ENCODE measurements at regions not wholly inside any gene's neighbourhood (a gene's known extent, or its start where the extent isn't known, plus 50 kb on each side); places are given as distances from the start of the nearest gene placed in this dataset.

- TF ChIP-seq POLR2AphosphoS5 (IDR thresholded peaks at IDR 0.05) = no peak
- TF ChIP-seq EP300 (IDR thresholded peaks at IDR 0.05; ENCODE audit: low read depth) = no peak
- TF ChIP-seq POLR2A (IDR thresholded peaks at IDR 0.05) = no peak
- no peak for TF ChIP-seq CTCF (IDR thresholded peaks at IDR 0.05)
- intact Hi-C loops (cut with DNase I; ENCODE audit: low total_unique reads) = no loop called here
- WGBS, 2 donors (ENCODE audit: low coverage in 1 of 2) = 88 to 100% methylated on average over 2 of the region's 2 CpGs
- H3K36me3 ChIP-seq = no peaks in the 10 kb centered on the region
- no peak for DNase-seq
- no peaks in the 10 kb centered on the region for H3K9me3 ChIP-seq
- H3K4me1 ChIP-seq = peaks cover 0 to 2% (median 0%) of the 10 kb centered on the region in 4 donors
- in situ Hi-C loops (cut with MboI; ENCODE audit: low pct_ligation_motif_present in 1 of 4, low pct_unique_long_range_greater_than_20kb in 1 of 4, low sequenced_read_pairs in 3 of 4) = no loop called here
- H3K4me3 ChIP-seq = no peak overlapping the region
- H3K27ac ChIP-seq = no peak overlapping the region
- H3K27me3 ChIP-seq = no peaks in the 10 kb centered on the region
Observed at GRCh38 chr7:52154382-52154781, 837.8 kb upstream of the COBL start.

GRCh38 chr7:52151559-52151958 is 835.0 kb upstream of the COBL start:
- Histone ChIP-seq H3K27ac (no peak overlapping the region), H3K36me3 (no peaks in the 10 kb centered on the region), H3K4me3 (no peak overlapping the region), H3K9me3 (no peaks in the 10 kb centered on the region), H3K27me3 (no peaks in the 10 kb centered on the region), H3K4me1 (peaks cover 0 to 14% (median 1%) of the 10 kb centered on the region in 4 donors)
- in situ Hi-C loops (cut with MboI; ENCODE audit: low pct_ligation_motif_present in 1 of 4, low pct_unique_long_range_greater_than_20kb in 1 of 4, low sequenced_read_pairs in 3 of 4) (no loop called here), intact Hi-C loops (cut with DNase I; ENCODE audit: low total_unique reads) (no loop called here)
- 50 to 73% methylated on average over 1 of the region's 1 CpG for WGBS, 2 donors (ENCODE audit: low coverage in 1 of 2)
- TF ChIP-seq POLR2AphosphoS5 (IDR thresholded peaks at IDR 0.05) (no peak), EP300 (IDR thresholded peaks at IDR 0.05; ENCODE audit: low read depth) (no peak), CTCF (IDR thresholded peaks at IDR 0.05) (no peak), POLR2A (IDR thresholded peaks at IDR 0.05) (no peak)
- no peak for DNase-seq

GRCh38 chr7:52150952-52151351 is 834.3 kb upstream of the COBL start:
- no peak for DNase-seq
- no peak overlapping the region for H3K4me3 ChIP-seq
- in situ Hi-C loops (cut with MboI; ENCODE audit: low pct_ligation_motif_present in 1 of 4, low pct_unique_long_range_greater_than_20kb in 1 of 4, low sequenced_read_pairs in 3 of 4) = no loop called here
- H3K27me3 ChIP-seq = no peaks in the 10 kb centered on the region
- intact Hi-C loops (cut with DNase I; ENCODE audit: low total_unique reads) = no loop called here
- no peak overlapping the region for H3K27ac ChIP-seq
- H3K4me1 ChIP-seq = peaks cover 0 to 14% (median 1%) of the 10 kb centered on the region in 4 donors
- no peaks in the 10 kb centered on the region for H3K36me3 ChIP-seq
- WGBS, 2 donors (ENCODE audit: low coverage in 1 of 2) = 61 to 66% methylated on average over 2 of the region's 2 CpGs
- TF ChIP-seq EP300 (IDR thresholded peaks at IDR 0.05; ENCODE audit: low read depth) = no peak
- no peaks in the 10 kb centered on the region for H3K9me3 ChIP-seq

GRCh38 chr7:52146871-52147634 is 830.4 kb upstream of the COBL start:
- Histone ChIP-seq H3K4me3 (no peak overlapping the region), H3K4me1 (peaks cover 0 to 14% (median 1%) of the 10 kb centered on the region in 4 donors), H3K9me3 (no peaks in the 10 kb centered on the region), H3K36me3 (no peaks in the 10 kb centered on the region), H3K27ac (no peak overlapping the region), H3K27me3 (no peaks in the 10 kb centered on the region)
- in situ Hi-C loops (cut with MboI; ENCODE audit: low pct_ligation_motif_present in 1 of 4, low pct_unique_long_range_greater_than_20kb in 1 of 4, low sequenced_read_pairs in 3 of 4) = no loop called here
- TF ChIP-seq POLR2AphosphoS5 (IDR thresholded peaks at IDR 0.05) (no peak), EP300 (IDR thresholded peaks at IDR 0.05; ENCODE audit: low read depth) (no peak), POLR2A (IDR thresholded peaks at IDR 0.05) (no peak), CTCF (IDR thresholded peaks at IDR 0.05) (no peak)
- DNase-seq = no peak
- 39 to 40% methylated on average over 6 of the region's 6 CpGs for WGBS, 2 donors (ENCODE audit: low coverage in 1 of 2)
- intact Hi-C loops (cut with DNase I; ENCODE audit: low total_unique reads) = no loop called here
